Duodenal mucosa (tissue), 2 donors: ENCODE measurements at regions not wholly inside any gene's neighbourhood (a gene's known extent, or its start where the extent isn't known, plus 50 kb on each side); places are given as distances from the start of the nearest gene placed in this dataset.

Experiments
- H3K27ac ChIP-seq: one replicate; pipeline ENCODE4 v1.7.0; 2013; ENCODE audit warnings: low read depth, low read length
- H3K27me3 ChIP-seq, 2 donors: one replicate each; pipeline ENCODE4 v1.7.0; 2013; ENCODE audit warnings: low read length in 2 of 2, control low read depth in 1 of 2; ENCODE audit not compliant: insufficient read depth in 2 of 2, control insufficient read depth in 1 of 2
- H3K36me3 ChIP-seq, 2 donors: one replicate each; pipeline ENCODE4 v1.7.0; 2013; ENCODE audit warnings: low read length in 2 of 2, control low read depth in 1 of 2; ENCODE audit not compliant: insufficient read depth in 2 of 2, control insufficient read depth in 1 of 2
- H3K4me1 ChIP-seq, 2 donors: one replicate each; pipeline ENCODE4 v1.7.0; 2013; ENCODE audit warnings: low read length in 2 of 2, control low read depth in 1 of 2; ENCODE audit not compliant: insufficient read depth in 2 of 2, control insufficient read depth in 1 of 2
- H3K4me3 ChIP-seq, 2 donors: one replicate each; pipeline ENCODE4 v1.7.0; 2013; ENCODE audit warnings: low read length in 2 of 2, low read depth in 1 of 2
- H3K9ac ChIP-seq, 2 donors: one replicate each; pipeline ENCODE4 v1.7.0; 2013; ENCODE audit warnings: low read length in 2 of 2, low read depth in 1 of 2
- H3K9me3 ChIP-seq, 2 donors: one replicate each; pipeline ENCODE4 v1.7.0; 2013; ENCODE audit warnings: low read length in 2 of 2, control low read depth in 1 of 2; ENCODE audit not compliant: control insufficient read depth in 1 of 2

- Histone ChIP-seq H3K9me3 (no peaks in the 10 kb centered on the region), H3K4me1 (no peaks in the 10 kb centered on the region), H3K27me3 (peaks cover 0 to 3% of the 10 kb centered on the region in 2 donors), H3K4me3 (no peak overlapping the region), H3K9ac (no peak overlapping the region), H3K27ac (no peak overlapping the region), H3K36me3 (no peaks in the 10 kb centered on the region)
Measured at GRCh38 chr11:11036185-11036847, 178.5 kb upstream of the ZBED5 start.

- Histone ChIP-seq H3K9me3 (no peaks in the 10 kb centered on the region), H3K27me3 (peaks cover 0 to 3% of the 10 kb centered on the region in 2 donors), H3K4me3 (no peak overlapping the region), H3K4me1 (no peaks in the 10 kb centered on the region), H3K9ac (no peak overlapping the region), H3K36me3 (no peaks in the 10 kb centered on the region), H3K27ac (no peak overlapping the region)
Measured at GRCh38 chr11:11035331-11035730, 177.5 kb upstream of the ZBED5 start.

- no peaks in the 10 kb centered on the region for H3K4me1 ChIP-seq
- no peaks in the 10 kb centered on the region for H3K9me3 ChIP-seq
- H3K9ac ChIP-seq, result no peak overlapping the region
- H3K36me3 ChIP-seq, result no peaks in the 10 kb centered on the region
- H3K4me3 ChIP-seq, result no peak overlapping the region
- peaks cover 0 to 3% of the 10 kb centered on the region in 2 donors for H3K27me3 ChIP-seq
- no peak overlapping the region for H3K27ac ChIP-seq
Measured at GRCh38 chr11:11034476-11034875, 176.6 kb upstream of the ZBED5 start.

GRCh38 chr11:11032066-11032465 lies 174.2 kb upstream of the ZBED5 start:
- peaks cover 0 to 3% of the 10 kb centered on the region in 2 donors for H3K27me3 ChIP-seq
- H3K36me3 ChIP-seq, result no peaks in the 10 kb centered on the region
- no peaks in the 10 kb centered on the region for H3K9me3 ChIP-seq
- no peak overlapping the region for H3K27ac ChIP-seq
- H3K4me1 ChIP-seq, result no peaks in the 10 kb centered on the region
- H3K9ac ChIP-seq, result no peak overlapping the region
- H3K4me3 ChIP-seq, result no peak overlapping the region

GRCh38 chr11:11029027-11029426 lies 171.2 kb upstream of the ZBED5 start:
- Histone ChIP-seq H3K27me3 (no peaks in the 10 kb centered on the region), H3K9me3 (no peaks in the 10 kb centered on the region), H3K4me1 (no peaks in the 10 kb centered on the region), H3K27ac (no peak overlapping the region), H3K9ac (no peak overlapping the region), H3K36me3 (no peaks in the 10 kb centered on the region), H3K4me3 (no peak overlapping the region)

- Histone ChIP-seq H3K4me1 (no peaks in the 10 kb centered on the region), H3K27ac (no peak overlapping the region), H3K4me3 (no peak overlapping the region), H3K9ac (no peak overlapping the region), H3K9me3 (no peaks in the 10 kb centered on the region), H3K27me3 (no peaks in the 10 kb centered on the region), H3K36me3 (no peaks in the 10 kb centered on the region)
Measured at GRCh38 chr11:11028017-11028692, 170.3 kb upstream of the ZBED5 start.

- H3K9ac ChIP-seq, result no peak overlapping the region
- H3K4me1 ChIP-seq, result no peaks in the 10 kb centered on the region
- H3K27me3 ChIP-seq, result no peaks in the 10 kb centered on the region
- H3K36me3 ChIP-seq, result no peaks in the 10 kb centered on the region
- H3K4me3 ChIP-seq, result no peak overlapping the region
- H3K9me3 ChIP-seq, result no peaks in the 10 kb centered on the region
- H3K27ac ChIP-seq, result no peak overlapping the region
Measured at GRCh38 chr11:11027288-11027687, 169.4 kb upstream of the ZBED5 start.

GRCh38 chr11:11025087-11025486 lies 167.2 kb upstream of the ZBED5 start:
- no peak overlapping the region for H3K9ac ChIP-seq
- no peaks in the 10 kb centered on the region for H3K9me3 ChIP-seq
- H3K36me3 ChIP-seq, result no peaks in the 10 kb centered on the region
- no peaks in the 10 kb centered on the region for H3K27me3 ChIP-seq
- no peak overlapping the region for H3K27ac ChIP-seq
- H3K4me1 ChIP-seq, result no peaks in the 10 kb centered on the region
- H3K4me3 ChIP-seq, result no peak overlapping the region

- Histone ChIP-seq H3K27ac (no peak overlapping the region), H3K4me3 (no peak overlapping the region), H3K9me3 (no peaks in the 10 kb centered on the region), H3K36me3 (no peaks in the 10 kb centered on the region), H3K9ac (no peak overlapping the region), H3K27me3 (no peaks in the 10 kb centered on the region), H3K4me1 (no peaks in the 10 kb centered on the region)
Measured at GRCh38 chr11:11022125-11022730, 164.4 kb upstream of the ZBED5 start.

GRCh38 chr11:11021563-11021962 lies 163.7 kb upstream of the ZBED5 start:
- H3K4me3 ChIP-seq, result no peak overlapping the region
- H3K36me3 ChIP-seq, result no peaks in the 10 kb centered on the region
- no peaks in the 10 kb centered on the region for H3K4me1 ChIP-seq
- H3K9me3 ChIP-seq, result no peaks in the 10 kb centered on the region
- H3K9ac ChIP-seq, result no peak overlapping the region
- H3K27me3 ChIP-seq, result no peaks in the 10 kb centered on the region
- H3K27ac ChIP-seq, result no peak overlapping the region
